ENCODE measurements at regions not wholly inside any gene's neighbourhood (a gene's known extent, or its start where the extent isn't known, plus 50 kb on each side); places are given as distances from the start of the nearest gene placed in this dataset.

GRCh38 chr10:43949351-43949750 is 300.7 kb upstream of the ZNF32 start:
- peaks cover 22% of the 10 kb centered on the region for H3K27me3 Mint-ChIP-seq

GRCh38 chr10:43946445-43946844 is 297.8 kb upstream of the ZNF32 start:
- ChIA-PET POLR2A (no interaction called here), CTCF (no interaction called here)
- Mint-ChIP-seq H3K4me1 (ENCODE audit: low read depth) (peaks cover 5% of the 10 kb centered on the region), H3K4me3 (no peak overlapping the region), H3K27me3 (peaks cover 18% of the 10 kb centered on the region), H3K27ac (no peak overlapping the region), H3K9me3 (peaks cover 3% of the 10 kb centered on the region), H3K36me3 (ENCODE audit: low read depth) (no peaks in the 10 kb centered on the region)
- no peak overlapping the region for H3K4me3 ChIP-seq (ENCODE audit: low read length)
- peaks cover 2% of the 10 kb centered on the region for H3K4me1 ChIP-seq (ENCODE audit: insufficient read depth, low read length)
- no peaks in the 10 kb centered on the region for H3K9me3 ChIP-seq (ENCODE audit: control insufficient read depth in 1 of 2, insufficient read depth in 1 of 2, low read length in 2 of 2)
- TF ChIP-seq CTCF (IDR thresholded peaks at IDR 0.05) = no peak
- ATAC-seq (ENCODE audit: poor library complexity) = no peak
- intact Hi-C loops (cut with DNase I, micrococcal nuclease) = no loop called here
- DNase-seq = no peak
- no peak overlapping the region for H3K27ac ChIP-seq (ENCODE audit: low read depth in 1 of 2, low read length in 2 of 2)
- no peaks in the 10 kb centered on the region for H3K36me3 ChIP-seq (ENCODE audit: insufficient read depth, low read length)
- no peaks in the 10 kb centered on the region for H3K27me3 ChIP-seq (ENCODE audit: control insufficient read depth in 1 of 2, insufficient read depth in 2 of 2, low read length in 2 of 2)

More at GRCh38 chr10:43949351-43949750, 300.7 kb upstream of the ZNF32 start:
- no peak overlapping the region for H3K27ac Mint-ChIP-seq
- POLR2A ChIA-PET = no interaction called here
- ATAC-seq (ENCODE audit: poor library complexity) (no peak), DNase-seq (no peak)
- no peaks in the 10 kb centered on the region for H3K36me3 Mint-ChIP-seq (ENCODE audit: low read depth)
- no peak overlapping the region for H3K4me3 Mint-ChIP-seq
- Histone ChIP-seq H3K27ac (ENCODE audit: low read depth in 1 of 2, low read length in 2 of 2) (no peak overlapping the region), H3K27me3 (ENCODE audit: control insufficient read depth in 1 of 2, insufficient read depth in 2 of 2, low read length in 2 of 2) (peaks cover 0 to 10% of the 10 kb centered on the region in 2 experiments), H3K36me3 (ENCODE audit: insufficient read depth, low read length) (no peaks in the 10 kb centered on the region), H3K4me3 (ENCODE audit: low read length) (no peak overlapping the region), H3K4me1 (ENCODE audit: insufficient read depth, low read length) (no peaks in the 10 kb centered on the region), H3K9me3 (ENCODE audit: control insufficient read depth in 1 of 2, insufficient read depth in 1 of 2, low read length in 2 of 2) (no peaks in the 10 kb centered on the region)
- H3K4me1 Mint-ChIP-seq (ENCODE audit: low read depth) = no peaks in the 10 kb centered on the region
- CTCF ChIA-PET = no interaction called here
- intact Hi-C loops (cut with DNase I, micrococcal nuclease) = no loop called here
- H3K9me3 Mint-ChIP-seq = peaks cover 3% of the 10 kb centered on the region
- no peak for TF ChIP-seq CTCF (IDR thresholded peaks at IDR 0.05)

GRCh38 chr10:43945908-43946307 is 297.2 kb upstream of the ZNF32 start:
- POLR2A ChIA-PET = no interaction called here
- CTCF ChIA-PET = no interaction called here
- peaks cover 3% of the 10 kb centered on the region for H3K9me3 Mint-ChIP-seq

More at GRCh38 chr10:43945908-43946307, 297.2 kb upstream of the ZNF32 start:
- Histone ChIP-seq H3K9me3 (ENCODE audit: control insufficient read depth in 1 of 2, insufficient read depth in 1 of 2, low read length in 2 of 2) (no peaks in the 10 kb centered on the region), H3K36me3 (ENCODE audit: insufficient read depth, low read length) (no peaks in the 10 kb centered on the region), H3K4me3 (ENCODE audit: low read length) (no peak overlapping the region), H3K4me1 (ENCODE audit: insufficient read depth, low read length) (peaks cover 2% of the 10 kb centered on the region), H3K27me3 (ENCODE audit: control insufficient read depth in 1 of 2, insufficient read depth in 2 of 2, low read length in 2 of 2) (no peaks in the 10 kb centered on the region), H3K27ac (ENCODE audit: low read depth in 1 of 2, low read length in 2 of 2) (no peak overlapping the region)
- intact Hi-C loops (cut with DNase I, micrococcal nuclease) = no loop called here
- Mint-ChIP-seq H3K36me3 (ENCODE audit: low read depth) (no peaks in the 10 kb centered on the region), H3K4me1 (ENCODE audit: low read depth) (peaks cover 5% of the 10 kb centered on the region), H3K27ac (no peak overlapping the region), H3K27me3 (peaks cover 16% of the 10 kb centered on the region), H3K4me3 (no peak overlapping the region)
- ATAC-seq (ENCODE audit: poor library complexity) (no peak), DNase-seq (no peak)
- TF ChIP-seq CTCF (IDR thresholded peaks at IDR 0.05) = no peak

All from CD4-positive, alpha-beta T cell (primary cell).